ENCODE measurements at regions not wholly inside any gene's neighbourhood (a gene's known extent, or its start where the extent isn't known, plus 50 kb on each side); places are given as distances from the start of the nearest gene placed in this dataset.

- H3K27ac Mint-ChIP-seq: peak overlapping the region; percentile 39
- peaks cover 24% of the 10 kb centered on the region for H3K4me1 Mint-ChIP-seq
- H2AFZ ChIP-seq (replicated peaks): peak overlapping the region; percentile 90
Measured at GRCh38 chr7:52061666-52062065, 745.1 kb upstream of the COBL start.

DNA sequence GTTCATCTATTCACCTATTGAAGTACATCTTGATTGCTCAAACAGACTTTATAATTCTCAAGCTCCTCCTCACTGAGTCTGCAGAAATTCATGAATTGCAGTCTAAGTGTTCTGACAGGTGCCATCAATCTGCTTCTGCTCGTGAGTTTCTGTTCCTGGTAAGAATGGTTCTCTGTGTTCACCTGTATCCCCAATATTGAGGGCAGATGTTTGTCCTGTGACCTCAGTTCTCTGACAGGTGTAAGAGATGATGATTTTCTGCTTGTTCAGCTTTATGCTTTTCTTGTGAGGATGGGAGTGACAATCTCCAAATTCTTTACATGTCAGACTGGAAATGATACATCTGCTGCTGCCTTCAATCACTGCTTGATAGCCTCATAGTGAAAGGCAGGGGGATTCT, 736.9 kb upstream of the COBL start:
- DNase-seq (ENCODE audit: low spot score): no peak
- Histone ChIP-seq H3F3A (ENCODE audit: low read depth) (no peaks in the 10 kb centered on the region), H3K9ac (no peak overlapping the region), H3K27ac (no peak overlapping the region), H3K4me3 (no peak overlapping the region), H2AFZ (replicated peaks) (no peak overlapping the region), H3K4me2 (no peak overlapping the region), H3K36me3 (no peaks in the 10 kb centered on the region), H3K27me3 (no peaks in the 10 kb centered on the region), H3K79me2 (ENCODE audit: low read depth) (no peaks in the 10 kb centered on the region), H3K4me1 (no peaks in the 10 kb centered on the region), H4K20me1 (ENCODE audit: low read depth) (no peaks in the 10 kb centered on the region), H3K9me3 (ENCODE audit: low read depth) (no peaks in the 10 kb centered on the region)
- H3K9me3 Mint-ChIP-seq: peaks cover 5% of the 10 kb centered on the region
- H3K4me1 Mint-ChIP-seq: no peaks in the 10 kb centered on the region
- no peak overlapping the region for H3K27ac Mint-ChIP-seq
- H3K36me3 Mint-ChIP-seq: no peaks in the 10 kb centered on the region
- no peak overlapping the region for H3K4me3 Mint-ChIP-seq
- no peak for TF ChIP-seq EZH2phosphoT487 (IDR thresholded peaks at IDR 0.05)
- TF ChIP-seq CTCF (IDR thresholded peaks at IDR 0.05): no peak
- TF ChIP-seq EZH2 (IDR thresholded peaks at IDR 0.05): no peak
- H3K27me3 Mint-ChIP-seq (ENCODE audit: insufficient read depth, low read depth): no peaks in the 10 kb centered on the region

More at GRCh38 chr7:52061666-52062065, 745.1 kb upstream of the COBL start:
- Mint-ChIP-seq H3K9me3 (peaks cover 8% of the 10 kb centered on the region), H3K36me3 (peaks cover 2% of the 10 kb centered on the region), H3K27me3 (ENCODE audit: insufficient read depth, low read depth) (no peaks in the 10 kb centered on the region), H3K4me3 (peak overlapping the region; percentile 11)
- TF ChIP-seq CTCF (IDR thresholded peaks at IDR 0.05) (no peak), EZH2 (IDR thresholded peaks at IDR 0.05) (no peak), EZH2phosphoT487 (IDR thresholded peaks at IDR 0.05) (no peak)
- Histone ChIP-seq H4K20me1 (ENCODE audit: low read depth) (no peaks in the 10 kb centered on the region), H3K27me3 (no peaks in the 10 kb centered on the region), H3F3A (ENCODE audit: low read depth) (peaks cover 38% of the 10 kb centered on the region), H3K79me2 (ENCODE audit: low read depth) (no peaks in the 10 kb centered on the region), H3K4me2 (peak overlapping the region; percentile 64), H3K9me3 (ENCODE audit: low read depth) (no peaks in the 10 kb centered on the region), H3K4me3 (no peak overlapping the region), H3K27ac (peak overlapping the region; percentile 81), H3K9ac (no peak overlapping the region), H3K4me1 (peaks cover 61% of the 10 kb centered on the region), H3K36me3 (peaks cover 11% of the 10 kb centered on the region)
- DNase-seq (ENCODE audit: low spot score): peak; percentile 45

- Histone ChIP-seq H3K27ac (no peak overlapping the region), H4K20me1 (ENCODE audit: low read depth) (no peaks in the 10 kb centered on the region), H3F3A (ENCODE audit: low read depth) (no peaks in the 10 kb centered on the region), H3K4me2 (peak overlapping the region; percentile 24), H3K4me3 (no peak overlapping the region), H2AFZ (replicated peaks) (peak overlapping the region; percentile 94), H3K27me3 (no peaks in the 10 kb centered on the region), H3K36me3 (peaks cover 4% of the 10 kb centered on the region), H3K4me1 (peaks cover 10% of the 10 kb centered on the region), H3K9me3 (ENCODE audit: low read depth) (no peaks in the 10 kb centered on the region), H3K79me2 (ENCODE audit: low read depth) (no peaks in the 10 kb centered on the region), H3K9ac (no peak overlapping the region)
- no peaks in the 10 kb centered on the region for H3K36me3 Mint-ChIP-seq
- DNase-seq (ENCODE audit: low spot score): peak; percentile 27
- no peaks in the 10 kb centered on the region for H3K9me3 Mint-ChIP-seq
- H3K27ac Mint-ChIP-seq: no peak overlapping the region
- peaks cover 4% of the 10 kb centered on the region for H3K4me1 Mint-ChIP-seq
- TF ChIP-seq EZH2 (IDR thresholded peaks at IDR 0.05): no peak
- no peak for TF ChIP-seq CTCF (IDR thresholded peaks at IDR 0.05)
- no peak for TF ChIP-seq EZH2phosphoT487 (IDR thresholded peaks at IDR 0.05)
- no peak overlapping the region for H3K4me3 Mint-ChIP-seq
- H3K27me3 Mint-ChIP-seq (ENCODE audit: insufficient read depth, low read depth): peaks cover 3% of the 10 kb centered on the region
Measured at GRCh38 chr7:52030722-52031121, 714.1 kb upstream of the COBL start.

All from neural progenitor cell (in vitro differentiated cells).